ENCODE measurements at regions not wholly inside any gene's neighbourhood (a gene's known extent, or its start where the extent isn't known, plus 50 kb on each side); places are given as distances from the start of the nearest gene placed in this dataset.
A peak's percentile ranks its signal among the peaks of the same experiment; 100 is the strongest.

DNA sequence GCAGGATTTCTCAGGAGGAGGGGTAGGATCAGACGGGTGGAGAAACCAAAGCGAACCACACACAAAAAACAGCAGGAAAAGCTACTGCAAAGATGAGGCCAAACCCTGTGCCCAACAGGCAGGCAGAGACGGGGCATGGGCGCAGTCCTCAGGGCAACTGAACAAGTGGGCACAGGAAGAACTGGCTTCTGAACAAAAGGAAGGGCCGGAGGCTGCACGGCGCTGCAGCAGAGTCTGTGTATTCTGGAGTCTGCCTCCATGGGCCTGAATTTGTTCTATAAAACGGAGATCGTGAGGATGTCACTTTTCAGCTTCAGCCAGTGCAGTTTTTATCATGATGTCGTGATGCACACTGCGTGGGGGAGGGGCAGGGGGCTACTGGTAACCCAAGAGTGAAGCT lies 1026.0 kb downstream of the TBC1D22A start:
- intact Hi-C loops (cut with DNase I), result no loop called here
- Histone ChIP-seq H3K27ac (no peak overlapping the region), H3K4me3 (no peak overlapping the region), H3K4me1 (replicated peaks in 1 of 2) (no peaks in the 10 kb centered on the region), H3K9me3 (replicated peaks in 1 of 3) (no peaks in the 10 kb centered on the region), H3K36me3 (replicated peaks in 1 of 2) (no peaks in the 10 kb centered on the region), H3K27me3 (no peaks in the 10 kb centered on the region)
- TF ChIP-seq, protein P1, sequence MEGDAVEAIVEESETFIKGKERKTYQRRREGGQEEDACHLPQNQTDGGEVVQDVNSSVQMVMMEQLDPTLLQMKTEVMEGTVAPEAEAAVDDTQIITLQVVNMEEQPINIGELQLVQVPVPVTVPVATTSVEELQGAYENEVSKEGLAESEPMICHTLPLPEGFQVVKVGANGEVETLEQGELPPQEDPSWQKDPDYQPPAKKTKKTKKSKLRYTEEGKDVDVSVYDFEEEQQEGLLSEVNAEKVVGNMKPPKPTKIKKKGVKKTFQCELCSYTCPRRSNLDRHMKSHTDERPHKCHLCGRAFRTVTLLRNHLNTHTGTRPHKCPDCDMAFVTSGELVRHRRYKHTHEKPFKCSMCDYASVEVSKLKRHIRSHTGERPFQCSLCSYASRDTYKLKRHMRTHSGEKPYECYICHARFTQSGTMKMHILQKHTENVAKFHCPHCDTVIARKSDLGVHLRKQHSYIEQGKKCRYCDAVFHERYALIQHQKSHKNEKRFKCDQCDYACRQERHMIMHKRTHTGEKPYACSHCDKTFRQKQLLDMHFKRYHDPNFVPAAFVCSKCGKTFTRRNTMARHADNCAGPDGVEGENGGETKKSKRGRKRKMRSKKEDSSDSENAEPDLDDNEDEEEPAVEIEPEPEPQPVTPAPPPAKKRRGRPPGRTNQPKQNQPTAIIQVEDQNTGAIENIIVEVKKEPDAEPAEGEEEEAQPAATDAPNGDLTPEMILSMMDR (IDR thresholded peaks at IDR 0.05), result no peak
- TF ChIP-seq POLR2A (IDR thresholded peaks at IDR 0.05), result no peak
- no peak for DNase-seq
- 78 to 83% (median 80%) methylated on average over 11 of the region's 11 CpGs for WGBS, 4 donors

DNA sequence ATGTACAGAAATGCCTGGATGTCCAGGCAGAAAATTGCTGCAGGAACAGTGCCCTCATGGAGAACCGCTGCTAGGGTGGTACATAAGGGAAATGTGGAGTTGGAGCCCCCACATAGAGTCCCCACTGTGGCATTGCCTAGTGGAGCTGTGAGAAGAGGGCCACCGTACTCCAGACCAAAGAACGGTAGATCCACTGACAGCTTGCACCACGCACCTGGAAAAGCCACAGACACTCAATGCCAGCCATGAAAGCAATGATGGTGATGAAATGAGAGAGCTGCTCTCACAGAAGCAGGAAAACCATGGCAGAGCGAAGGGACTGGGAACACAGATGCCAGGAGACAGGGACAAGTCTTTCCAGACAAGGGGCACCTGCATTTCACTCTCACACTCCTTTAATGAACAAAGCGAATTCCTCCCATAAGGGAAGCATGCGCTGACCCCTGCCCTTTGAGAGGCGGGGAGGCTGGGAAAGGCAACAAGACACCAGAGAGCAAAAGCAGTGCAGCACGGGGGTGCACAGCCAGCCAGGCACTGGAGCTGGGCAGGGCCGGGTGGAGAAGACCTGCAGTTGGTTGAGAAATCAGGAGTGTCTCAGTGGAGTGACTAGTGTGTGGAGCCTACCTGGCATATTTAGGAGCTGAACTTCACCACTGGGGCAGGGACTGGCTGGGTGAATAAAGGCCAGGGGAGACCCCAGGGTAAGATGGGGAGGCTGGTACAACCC lies 1025.2 kb downstream of the TBC1D22A start:
- Histone ChIP-seq H3K27me3 (no peaks in the 10 kb centered on the region), H3K27ac (no peak overlapping the region), H3K9me3 (replicated peaks in 1 of 3) (no peaks in the 10 kb centered on the region), H3K4me1 (replicated peaks in 1 of 2) (no peaks in the 10 kb centered on the region), H3K4me3 (no peak overlapping the region), H3K36me3 (replicated peaks in 1 of 2) (no peaks in the 10 kb centered on the region)
- TF ChIP-seq POLR2A (IDR thresholded peaks at IDR 0.05), result no peak
- TF ChIP-seq, protein P1 (IDR thresholded peaks at IDR 0.05), result no peak
- intact Hi-C loops (cut with DNase I), result no loop called here
- no peak for DNase-seq
- WGBS, 4 donors, result 78 to 88% (median 79%) methylated on average over 10 of the region's 10 CpGs

DNA sequence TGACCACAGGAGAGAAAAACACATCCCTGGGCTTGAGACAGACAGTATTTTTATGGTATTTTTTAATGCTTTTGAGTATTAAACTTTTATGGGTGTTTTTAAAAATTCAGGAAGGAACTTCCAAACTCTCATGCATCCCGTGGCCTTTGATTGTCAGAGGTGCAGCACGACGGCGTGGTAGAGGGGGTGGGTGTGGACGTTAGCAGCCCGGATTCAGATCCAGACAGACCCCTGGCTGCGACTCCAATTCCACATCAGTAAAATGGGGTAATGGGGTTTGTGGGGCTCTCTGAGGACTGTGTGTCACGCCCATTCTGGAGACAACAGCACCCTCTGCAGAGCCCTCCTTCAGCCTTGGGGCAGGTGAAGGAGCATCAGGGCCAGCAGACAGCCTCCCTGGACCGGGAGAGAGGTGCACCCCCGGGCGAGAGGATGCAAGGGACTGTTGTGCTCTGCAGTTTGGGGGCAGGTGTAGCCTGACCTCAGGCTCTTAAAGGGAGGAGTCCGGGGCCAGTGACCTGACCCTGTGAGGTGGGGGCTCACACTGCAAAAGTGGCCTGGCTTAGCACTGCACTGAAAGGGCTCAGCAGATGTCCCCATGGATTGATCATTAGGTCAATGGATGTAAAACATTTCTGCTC lies 1024.3 kb downstream of the TBC1D22A start:
- Histone ChIP-seq H3K4me1 (replicated peaks in 1 of 2) (no peaks in the 10 kb centered on the region), H3K27me3 (no peaks in the 10 kb centered on the region), H3K36me3 (replicated peaks in 1 of 2) (no peaks in the 10 kb centered on the region), H3K4me3 (no peak overlapping the region), H3K9me3 (replicated peaks in 1 of 3) (no peaks in the 10 kb centered on the region), H3K27ac (no peak overlapping the region)
- intact Hi-C loops (cut with DNase I), result no loop called here
- no peak for DNase-seq
- WGBS, 4 donors, result 80 to 88% (median 83%) methylated on average over 9 to 12 of the region's 12 CpGs
- no peak for TF ChIP-seq POLR2A (IDR thresholded peaks at IDR 0.05)
- TF ChIP-seq, protein P1 (IDR thresholded peaks at IDR 0.05), result no peak

DNA sequence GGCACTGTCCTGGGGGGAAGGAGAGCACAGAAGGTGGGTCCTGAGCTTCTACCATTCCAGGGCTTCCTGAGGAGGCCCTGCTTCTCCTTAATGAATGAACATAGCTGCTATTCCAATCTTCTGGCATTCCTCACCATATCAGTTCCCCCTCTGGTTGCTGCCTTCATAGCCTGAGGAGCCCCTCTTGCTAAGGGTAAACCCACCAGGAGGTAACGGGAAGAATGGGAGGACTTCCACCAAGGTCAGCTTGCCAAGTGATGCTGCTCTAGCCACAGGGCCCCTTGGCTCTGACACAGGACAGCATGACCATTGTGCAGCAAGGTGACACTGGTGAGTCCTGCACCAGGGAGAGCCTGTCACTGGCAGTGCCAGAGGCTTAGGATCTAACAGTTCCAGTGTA lies 1022.5 kb downstream of the TBC1D22A start:
- TF ChIP-seq, protein P1 (IDR thresholded peaks at IDR 0.05), result no peak
- TF ChIP-seq POLR2A (IDR thresholded peaks at IDR 0.05), result no peak
- intact Hi-C loops (cut with DNase I), result no loop called here
- Histone ChIP-seq H3K4me3 (no peak overlapping the region), H3K9me3 (replicated peaks in 1 of 3) (no peaks in the 10 kb centered on the region), H3K27ac (no peak overlapping the region), H3K36me3 (replicated peaks in 1 of 2) (no peaks in the 10 kb centered on the region), H3K27me3 (no peaks in the 10 kb centered on the region), H3K4me1 (replicated peaks in 1 of 2) (no peaks in the 10 kb centered on the region)
- WGBS, 4 donors, result 50 to 86% (median 77%) methylated on average over 1 of the region's 1 CpG
- peak in 1 of 7 donors; percentile 33 for DNase-seq

All from adrenal gland (tissue), 9 donors.